Activated CD4-positive, alpha-beta T cell treated with anti-CD3 and anti-CD28 coated beads, Interleukin-2, amount 10 ng/mL, durations not matched to agents 24 days and 14 days (primary cell): ENCODE measurements at regions not wholly inside any gene's neighbourhood (a gene's known extent, or its start where the extent isn't known, plus 50 kb on each side); places are given as distances from the start of the nearest gene placed in this dataset.

Experiments
- DNase-seq: peaks from one replicate; pipeline ENCODE4 v3.0.0; 2022
- H3K27ac Mint-ChIP-seq: one replicate; pipeline ENCODE4 v1.8.0; 2022; ENCODE audit warnings: mild to moderate bottlenecking, mixed read lengths
- H3K27me3 Mint-ChIP-seq: one replicate; pipeline ENCODE4 v1.8.0; 2022; ENCODE audit warnings: mixed read lengths
- H3K36me3 Mint-ChIP-seq: one replicate; pipeline ENCODE4 v1.8.0; 2022; ENCODE audit warnings: low read depth, mild to moderate bottlenecking, mixed read lengths
- H3K4me1 Mint-ChIP-seq: one replicate; pipeline ENCODE4 v1.8.0; 2021; ENCODE audit warnings: mixed read lengths
- H3K4me3 Mint-ChIP-seq: one replicate; pipeline ENCODE4 v1.8.0; 2022; ENCODE audit warnings: mild to moderate bottlenecking, moderate library complexity, mixed read lengths
- H3K9me3 Mint-ChIP-seq: one replicate; pipeline ENCODE4 v1.8.0; 2021; ENCODE audit warnings: mixed read lengths
- intact Hi-C: fragments of 100-400 bp; cut with micrococcal nuclease; formaldehyde crosslinking; loops from one replicate; pipeline ENCODE4 v1.15.1; 2023

- intact Hi-C loops: no loop called here
- Mint-ChIP-seq H3K27ac (no peak overlapping the region), H3K36me3 (no peaks in the 10 kb centered on the region), H3K4me3 (no peak overlapping the region), H3K9me3 (no peaks in the 10 kb centered on the region), H3K27me3 (peaks cover 14% of the 10 kb centered on the region), H3K4me1 (peaks cover 3% of the 10 kb centered on the region)
- DNase-seq: no peak
Observed at GRCh38 chr4:53912766-53913497, 151.5 kb downstream of the CHIC2 start.

GRCh38 chr4:53908661-53909078, 155.7 kb downstream of the CHIC2 start:
- peaks cover 34% of the 10 kb centered on the region for H3K27me3 Mint-ChIP-seq
- no peaks in the 10 kb centered on the region for H3K9me3 Mint-ChIP-seq
- no peaks in the 10 kb centered on the region for H3K36me3 Mint-ChIP-seq
- intact Hi-C loops: loop anchor here (1.0 to 5.0 kb wide), 3 partner anchors 22 to 326 kb away; partner anchors contain the start of gene GSX2
- peaks cover 7% of the 10 kb centered on the region for H3K4me1 Mint-ChIP-seq
- no peak overlapping the region for H3K4me3 Mint-ChIP-seq
- H3K27ac Mint-ChIP-seq: no peak overlapping the region
- peak; percentile 68 for DNase-seq

GRCh38 chr4:53907772-53908171, 156.6 kb downstream of the CHIC2 start:
- H3K36me3 Mint-ChIP-seq: no peaks in the 10 kb centered on the region
- no peak for DNase-seq
- no peak overlapping the region for H3K4me3 Mint-ChIP-seq
- H3K27me3 Mint-ChIP-seq: peaks cover 31% of the 10 kb centered on the region
- H3K9me3 Mint-ChIP-seq: no peaks in the 10 kb centered on the region
- H3K27ac Mint-ChIP-seq: no peak overlapping the region
- H3K4me1 Mint-ChIP-seq: peaks cover 7% of the 10 kb centered on the region
- intact Hi-C loops: loop anchor here (1.0 to 5.0 kb wide), 3 partner anchors 23 to 327 kb away; partner anchors contain the start of gene GSX2

GRCh38 chr4:53906606-53907190, 157.7 kb downstream of the CHIC2 start:
- DNase-seq: no peak
- H3K4me1 Mint-ChIP-seq: peaks cover 7% of the 10 kb centered on the region
- H3K27me3 Mint-ChIP-seq: peaks cover 31% of the 10 kb centered on the region
- no peaks in the 10 kb centered on the region for H3K9me3 Mint-ChIP-seq
- H3K36me3 Mint-ChIP-seq: no peaks in the 10 kb centered on the region
- H3K4me3 Mint-ChIP-seq: peak overlapping the region; percentile 76
- H3K27ac Mint-ChIP-seq: no peak overlapping the region
- intact Hi-C loops: loop anchor here (5.0 kb wide), 1 partner anchor 196 kb away; the partner anchor contains the start of gene GSX2

GRCh38 chr4:53905941-53906377, 158.4 kb downstream of the CHIC2 start:
- DNase-seq: peak; percentile 66

GRCh38 chr4:53905276-53905940, 159.0 kb downstream of the CHIC2 start:
- Mint-ChIP-seq H3K36me3 (no peaks in the 10 kb centered on the region), H3K4me1 (peaks cover 7% of the 10 kb centered on the region), H3K9me3 (no peaks in the 10 kb centered on the region), H3K27me3 (peaks cover 33% of the 10 kb centered on the region), H3K27ac (no peak overlapping the region), H3K4me3 (no peak overlapping the region)
- intact Hi-C loops: loop anchor here (5.0 kb wide), 1 partner anchor 197 kb away; the partner anchor contains the start of gene GSX2
- DNase-seq: no peak

More at GRCh38 chr4:53905941-53906377, 158.4 kb downstream of the CHIC2 start:
- Mint-ChIP-seq H3K4me3 (peak overlapping the region; percentile 76), H3K36me3 (no peaks in the 10 kb centered on the region), H3K27me3 (peaks cover 31% of the 10 kb centered on the region), H3K9me3 (no peaks in the 10 kb centered on the region), H3K27ac (no peak overlapping the region), H3K4me1 (peaks cover 7% of the 10 kb centered on the region)
- intact Hi-C loops: loop anchor here (5.0 kb wide), 1 partner anchor 196 kb away; the partner anchor contains the start of gene GSX2

- DNase-seq: peak; percentile 6
- no peaks in the 10 kb centered on the region for H3K9me3 Mint-ChIP-seq
- intact Hi-C loops: no loop called here
- peaks cover 4% of the 10 kb centered on the region for H3K4me1 Mint-ChIP-seq
- H3K4me3 Mint-ChIP-seq: no peak overlapping the region
- H3K27ac Mint-ChIP-seq: no peak overlapping the region
- H3K27me3 Mint-ChIP-seq: peaks cover 26% of the 10 kb centered on the region
- H3K36me3 Mint-ChIP-seq: no peaks in the 10 kb centered on the region
Observed at GRCh38 chr4:53902786-53903185, 161.6 kb downstream of the CHIC2 start.

- intact Hi-C loops: no loop called here
- Mint-ChIP-seq H3K4me1 (no peaks in the 10 kb centered on the region), H3K4me3 (no peak overlapping the region), H3K36me3 (no peaks in the 10 kb centered on the region), H3K27me3 (peaks cover 6% of the 10 kb centered on the region), H3K9me3 (no peaks in the 10 kb centered on the region), H3K27ac (no peak overlapping the region)
- DNase-seq: no peak
Observed at GRCh38 chr4:53900271-53900649, 164.1 kb downstream of the CHIC2 start.

- Mint-ChIP-seq H3K27ac (no peak overlapping the region), H3K4me1 (no peaks in the 10 kb centered on the region), H3K4me3 (no peak overlapping the region), H3K9me3 (no peaks in the 10 kb centered on the region), H3K27me3 (peaks cover 4% of the 10 kb centered on the region), H3K36me3 (no peaks in the 10 kb centered on the region)
- no peak for DNase-seq
- intact Hi-C loops: no loop called here
Observed at GRCh38 chr4:53899586-53900270, 164.7 kb downstream of the CHIC2 start.

- Mint-ChIP-seq H3K9me3 (no peaks in the 10 kb centered on the region), H3K36me3 (no peaks in the 10 kb centered on the region), H3K27me3 (no peaks in the 10 kb centered on the region), H3K4me1 (no peaks in the 10 kb centered on the region), H3K27ac (no peak overlapping the region), H3K4me3 (no peak overlapping the region)
- intact Hi-C loops: no loop called here
- no peak for DNase-seq
Observed at GRCh38 chr4:53895137-53895536, 169.3 kb downstream of the CHIC2 start.

- Mint-ChIP-seq H3K36me3 (no peaks in the 10 kb centered on the region), H3K4me3 (no peak overlapping the region), H3K27ac (no peak overlapping the region), H3K27me3 (no peaks in the 10 kb centered on the region), H3K4me1 (no peaks in the 10 kb centered on the region), H3K9me3 (no peaks in the 10 kb centered on the region)
- intact Hi-C loops: no loop called here
- no peak for DNase-seq
Observed at GRCh38 chr4:53890461-53890860, 173.9 kb downstream of the CHIC2 start.

- Mint-ChIP-seq H3K27me3 (peaks cover 1% of the 10 kb centered on the region), H3K4me3 (no peak overlapping the region), H3K27ac (no peak overlapping the region), H3K36me3 (no peaks in the 10 kb centered on the region), H3K9me3 (no peaks in the 10 kb centered on the region), H3K4me1 (no peaks in the 10 kb centered on the region)
- intact Hi-C loops: no loop called here
- DNase-seq: no peak
Observed at GRCh38 chr4:53889326-53890055, 174.9 kb downstream of the CHIC2 start.

GRCh38 chr4:53886090-53886489, 178.3 kb downstream of the CHIC2 start:
- intact Hi-C loops: no loop called here
- peaks cover 1% of the 10 kb centered on the region for H3K27me3 Mint-ChIP-seq
- no peaks in the 10 kb centered on the region for H3K36me3 Mint-ChIP-seq
- no peak overlapping the region for H3K4me3 Mint-ChIP-seq
- no peaks in the 10 kb centered on the region for H3K4me1 Mint-ChIP-seq
- DNase-seq: no peak
- no peak overlapping the region for H3K27ac Mint-ChIP-seq
- H3K9me3 Mint-ChIP-seq: no peaks in the 10 kb centered on the region
